Caco-2 (cell line): ENCODE measurements at regions not wholly inside any gene's neighbourhood (a gene's known extent, or its start where the extent isn't known, plus 50 kb on each side); places are given as distances from the start of the nearest gene placed in this dataset.
A peak's percentile ranks its signal among the peaks of the same experiment; 100 is the strongest.

ENCODE experiments used
- BruUV-seq: library from RNA; stranded (reverse); fragments of 400-500 nt; replicated peaks from 2 replicates; lab custom pipeline; 2021; lab: Mats Ljungman, UMichigan
- CTCF ChIA-PET: fragments of 300-600 bp; sonication (Branson Sonifier 250); formaldehyde crosslinking; loops from one replicate; lab custom pipeline; 2022; ENCODE audit warnings: antibody characterized with exemption; lab: Charles Lee
- POLR2A ChIA-PET: fragments of 300-600 bp; sonication (Branson Sonifier 250); formaldehyde crosslinking; loops from one replicate; lab custom pipeline; 2022; ENCODE audit warnings: antibody characterized with exemption; lab: Charles Lee
- DNase-seq, 2 experiments: peaks; one replicate each; pipeline versions ENCODE4 v3.0.0 to v3.0.0-alpha.2; 2020 to 2022
- H3K27me3 ChIP-seq: replicated peaks from 2 replicates; pipeline ENCODE4 v1.6.0; 2011; ENCODE audit warnings: low read length; ENCODE audit not compliant: control insufficient read depth, insufficient read depth
- H3K36me3 ChIP-seq: 2 replicates; pipeline ENCODE4 v1.5.1; 2011; ENCODE audit warnings: low read length; ENCODE audit not compliant: control insufficient read depth, insufficient read depth
- H3K4me1 ChIP-seq: fragments of 250-450 bp; sonication (Bioruptor Pico); 2 replicates; pipeline ENCODE4 v1.5.1; 2020; ENCODE audit warnings: mild to moderate bottlenecking
- H3K4me3 ChIP-seq: 2 replicates; pipeline ENCODE4 v1.5.1; 2011; ENCODE audit warnings: low read depth, mild to moderate bottlenecking, control low read depth, low read length
- H3K9me3 ChIP-seq: fragments of 250-450 bp; sonication (Bioruptor Pico); 2 replicates; pipeline ENCODE4 v1.5.1; 2020; ENCODE audit warnings: mild to moderate bottlenecking, moderate library complexity
- H3K27ac Mint-ChIP-seq: one replicate; pipeline ENCODE4 v1.8.0; 2022; ENCODE audit warnings: mixed read lengths; ENCODE audit not compliant: unreplicated experiment
- H3K27me3 Mint-ChIP-seq: one replicate; pipeline ENCODE4 v1.8.0; 2022; ENCODE audit warnings: mixed read lengths; ENCODE audit not compliant: insufficient read depth, unreplicated experiment
- H3K36me3 Mint-ChIP-seq: one replicate; pipeline ENCODE4 v1.8.0; 2022; ENCODE audit warnings: mild to moderate bottlenecking, mixed read lengths; ENCODE audit not compliant: insufficient read depth, unreplicated experiment
- H3K4me1 Mint-ChIP-seq: one replicate; pipeline ENCODE4 v1.8.0; 2022; ENCODE audit warnings: low read depth, mixed read lengths; ENCODE audit not compliant: unreplicated experiment
- H3K4me3 Mint-ChIP-seq: one replicate; pipeline ENCODE4 v1.8.0; 2022; ENCODE audit warnings: mild to moderate bottlenecking, moderate library complexity, mixed read lengths; ENCODE audit not compliant: unreplicated experiment
- H3K9me3 Mint-ChIP-seq: one replicate; pipeline ENCODE4 v1.8.0; 2022; ENCODE audit warnings: mixed read lengths; ENCODE audit not compliant: unreplicated experiment
- intact Hi-C: fragments of 100-400 bp; cut with micrococcal nuclease; formaldehyde crosslinking; loops from one replicate; pipeline ENCODE4 v1.10.0; 2022; ENCODE audit not compliant: unreplicated experiment
- TF ChIP-seq, protein P1 (sequence below), 2 experiments: fragments of 200-600 bp in 1 of 2; IDR thresholded peaks; 1 replicate in 1 of 2; 2 replicates in 1 of 2; pipeline versions ENCODE4 v1.5.1 to v1.8.0; 2011 to 2022; ENCODE audit warnings: antibody characterized with exemption in 1 of 2, control low read depth in 1 of 2, inconsistent platforms in 1 of 2, low read depth in 1 of 2, low read length in 1 of 2, mild to moderate bottlenecking in 1 of 2, moderate library complexity in 1 of 2; ENCODE audit not compliant: insufficient read depth in 1 of 2, severe bottlenecking in 1 of 2, unreplicated experiment in 1 of 2

DNA sequence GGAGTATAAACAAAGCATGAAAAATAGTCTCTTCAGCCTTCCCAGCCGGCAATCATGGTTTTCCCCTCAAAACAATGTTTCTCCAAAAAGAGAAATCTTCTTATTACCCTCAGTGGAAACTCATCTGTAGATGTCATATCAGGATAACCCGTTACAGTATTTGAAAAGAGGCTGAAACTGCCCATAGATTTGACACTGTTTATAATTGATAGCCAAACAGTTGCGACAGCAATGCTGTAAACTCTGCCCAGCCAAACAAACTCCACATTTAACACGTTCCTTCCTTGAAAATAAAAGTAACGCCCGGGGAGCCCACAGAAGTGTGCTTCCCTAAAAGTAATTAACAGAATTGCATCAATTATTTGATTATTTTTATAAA lies 201.3 kb upstream of the FOXN3 start:
- CTCF ChIA-PET = no interaction called here
- intact Hi-C loops = loop anchor here (5.0 kb wide), 1 partner anchor 201 kb away; the partner anchor contains the start of gene FOXN3
- no peak for DNase-seq
- POLR2A ChIA-PET = interaction anchor here (0.5 kb wide), 1 partner anchor 51 kb away, joined by 4 read pairs; no protein-coding TSS in a partner anchor
- Histone ChIP-seq H3K4me1 (no peaks in the 10 kb centered on the region; the same call in 1 of the 2 replicates), H3K36me3 (no peaks in the 10 kb centered on the region), H3K4me3 (peak overlapping the region; percentile 80), H3K9me3 (no peaks in the 10 kb centered on the region), H3K27me3 (no peaks in the 10 kb centered on the region)
- no peak overlapping the region for H3K27ac Mint-ChIP-seq
- BruUV-seq = no TSS peak
- H3K4me1 Mint-ChIP-seq = no peaks in the 10 kb centered on the region
- H3K27me3 Mint-ChIP-seq = no peaks in the 10 kb centered on the region
- no peaks in the 10 kb centered on the region for H3K9me3 Mint-ChIP-seq
- H3K36me3 Mint-ChIP-seq = no peaks in the 10 kb centered on the region
- H3K4me3 Mint-ChIP-seq = peak overlapping the region; percentile 69
- TF ChIP-seq, protein P1, sequence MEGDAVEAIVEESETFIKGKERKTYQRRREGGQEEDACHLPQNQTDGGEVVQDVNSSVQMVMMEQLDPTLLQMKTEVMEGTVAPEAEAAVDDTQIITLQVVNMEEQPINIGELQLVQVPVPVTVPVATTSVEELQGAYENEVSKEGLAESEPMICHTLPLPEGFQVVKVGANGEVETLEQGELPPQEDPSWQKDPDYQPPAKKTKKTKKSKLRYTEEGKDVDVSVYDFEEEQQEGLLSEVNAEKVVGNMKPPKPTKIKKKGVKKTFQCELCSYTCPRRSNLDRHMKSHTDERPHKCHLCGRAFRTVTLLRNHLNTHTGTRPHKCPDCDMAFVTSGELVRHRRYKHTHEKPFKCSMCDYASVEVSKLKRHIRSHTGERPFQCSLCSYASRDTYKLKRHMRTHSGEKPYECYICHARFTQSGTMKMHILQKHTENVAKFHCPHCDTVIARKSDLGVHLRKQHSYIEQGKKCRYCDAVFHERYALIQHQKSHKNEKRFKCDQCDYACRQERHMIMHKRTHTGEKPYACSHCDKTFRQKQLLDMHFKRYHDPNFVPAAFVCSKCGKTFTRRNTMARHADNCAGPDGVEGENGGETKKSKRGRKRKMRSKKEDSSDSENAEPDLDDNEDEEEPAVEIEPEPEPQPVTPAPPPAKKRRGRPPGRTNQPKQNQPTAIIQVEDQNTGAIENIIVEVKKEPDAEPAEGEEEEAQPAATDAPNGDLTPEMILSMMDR (IDR thresholded peaks at IDR 0.05; ENCODE audit: insufficient read depth in 1 of 2, low read depth in 1 of 2, low read length in 1 of 2, severe bottlenecking in 1 of 2, unreplicated experiment in 1 of 2) = no peak

GRCh38 chr14:89617481-89618329 lies 200.7 kb upstream of the FOXN3 start:
- Mint-ChIP-seq H3K4me1 (no peaks in the 10 kb centered on the region), H3K9me3 (no peaks in the 10 kb centered on the region), H3K27me3 (no peaks in the 10 kb centered on the region), H3K4me3 (peak overlapping the region; percentile 69), H3K36me3 (no peaks in the 10 kb centered on the region), H3K27ac (no peak overlapping the region)
- no peaks in the 10 kb centered on the region for H3K27me3 ChIP-seq
- intact Hi-C loops = loop anchor here (5.0 kb wide), 1 partner anchor 200 kb away; the partner anchor contains the start of gene FOXN3
- DNase-seq = no peak
- TF ChIP-seq, protein P1 (IDR thresholded peaks at IDR 0.05; ENCODE audit: insufficient read depth in 1 of 2, low read depth in 1 of 2, low read length in 1 of 2, severe bottlenecking in 1 of 2, unreplicated experiment in 1 of 2) = no peak
- BruUV-seq = TSS peak; percentile 36
- H3K4me1 ChIP-seq = no peaks in the 10 kb centered on the region; the same call in 1 of the 2 replicates
- H3K4me3 ChIP-seq = peak overlapping the region; percentile 80
- ChIA-PET CTCF (no interaction called here), POLR2A (no interaction called here)
- no peaks in the 10 kb centered on the region for H3K9me3 ChIP-seq
- no peaks in the 10 kb centered on the region for H3K36me3 ChIP-seq

DNA sequence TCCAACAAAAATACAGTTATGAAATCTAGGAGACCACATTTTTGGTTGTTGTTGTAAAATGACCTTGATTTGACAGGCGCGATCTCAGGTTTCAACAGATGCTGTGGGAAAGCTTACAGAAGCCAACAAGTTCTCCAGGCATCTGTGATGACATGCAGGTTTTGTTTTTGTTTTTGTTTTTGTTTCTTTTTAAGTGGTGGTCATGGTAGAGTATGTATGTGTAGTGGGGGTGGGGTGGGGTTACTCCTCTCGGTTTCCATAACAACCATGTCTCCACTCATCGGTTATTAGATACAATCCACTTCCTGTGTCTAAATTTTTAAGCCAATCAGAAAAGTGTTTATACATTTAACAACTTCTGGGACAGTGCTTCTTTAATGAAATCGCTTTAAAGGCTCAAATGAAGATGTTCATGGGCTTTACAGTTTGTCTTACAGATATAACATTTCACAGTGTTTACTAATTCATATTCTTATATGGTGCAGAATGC lies 199.9 kb upstream of the FOXN3 start:
- BruUV-seq = no TSS peak
- no peaks in the 10 kb centered on the region for H3K9me3 ChIP-seq
- no peaks in the 10 kb centered on the region for H3K27me3 Mint-ChIP-seq
- POLR2A ChIA-PET = no interaction called here
- no peaks in the 10 kb centered on the region for H3K36me3 ChIP-seq
- DNase-seq = no peak
- no peaks in the 10 kb centered on the region for H3K9me3 Mint-ChIP-seq
- no peaks in the 10 kb centered on the region for H3K27me3 ChIP-seq
- intact Hi-C loops = loop anchor here (5.0 kb wide), 1 partner anchor 200 kb away; the partner anchor contains the start of gene FOXN3
- H3K4me3 ChIP-seq = no peak overlapping the region
- no peaks in the 10 kb centered on the region for H3K4me1 Mint-ChIP-seq
- TF ChIP-seq, protein P1 (IDR thresholded peaks at IDR 0.05; ENCODE audit: insufficient read depth in 1 of 2, low read depth in 1 of 2, low read length in 1 of 2, severe bottlenecking in 1 of 2, unreplicated experiment in 1 of 2) = no peak
- no peaks in the 10 kb centered on the region for H3K36me3 Mint-ChIP-seq
- CTCF ChIA-PET = no interaction called here
- H3K4me1 ChIP-seq = no peaks in the 10 kb centered on the region; the same call in 1 of the 2 replicates
- H3K4me3 Mint-ChIP-seq = no peak overlapping the region
- no peak overlapping the region for H3K27ac Mint-ChIP-seq
